Small intestine (tissue), 7 donors: ENCODE measurements at regions not wholly inside any gene's neighbourhood (a gene's known extent, or its start where the extent isn't known, plus 50 kb on each side); places are given as distances from the start of the nearest gene placed in this dataset.

Experiments used
- DNase-seq, 2 donors: peaks; one replicate each; pipeline versions ENCODE4 v3.0.0 to v3.0.0-alpha.2; 2013
- FAIRE-seq: peaks from 2 replicates; lab custom pipeline; 2012; peaks lifted over from hg19 to GRCh38; lab: Jason Lieb, UNC
- H3K27ac ChIP-seq, 3 donors: one replicate each; pipeline ENCODE4 v1.5.1; 2013; ENCODE audit warnings: low read length in 2 of 3, mild to moderate bottlenecking in 2 of 3, control low read depth in 1 of 3, inconsistent platforms in 1 of 3, low read depth in 1 of 3, moderate library complexity in 1 of 3
- H3K27me3 ChIP-seq, 3 donors: one replicate each; pipeline ENCODE4 v1.6.1; 2013; ENCODE audit warnings: low read length in 3 of 3, inconsistent platforms in 1 of 3; ENCODE audit not compliant: control insufficient read depth in 3 of 3, insufficient read depth in 3 of 3
- H3K36me3 ChIP-seq, 3 donors: one replicate each; pipeline ENCODE4 v1.6.1; 2013; ENCODE audit warnings: low read length in 3 of 3, inconsistent platforms in 1 of 3, low read depth in 1 of 3, mild to moderate bottlenecking in 1 of 3, moderate library complexity in 1 of 3; ENCODE audit not compliant: control insufficient read depth in 3 of 3, insufficient read depth in 2 of 3
- H3K4me1 ChIP-seq, 3 donors: one replicate each; pipeline ENCODE4 v1.6.1; 2013; ENCODE audit warnings: low read length in 2 of 3, inconsistent platforms in 1 of 3, low read depth in 1 of 3, mild to moderate bottlenecking in 1 of 3, moderate library complexity in 1 of 3; ENCODE audit not compliant: control insufficient read depth in 3 of 3, insufficient read depth in 2 of 3
- H3K4me3 ChIP-seq, 3 donors: one replicate each; pipeline ENCODE4 v1.5.1; 2013; ENCODE audit warnings: low read length in 3 of 3, control low read depth in 1 of 3, inconsistent platforms in 1 of 3, low read depth in 1 of 3, mild to moderate bottlenecking in 1 of 3, moderate library complexity in 1 of 3
- H3K9me3 ChIP-seq, 2 donors: one replicate each; pipeline ENCODE4 v1.6.1; 2013; ENCODE audit warnings: low read depth in 1 of 2, low read length in 1 of 2; ENCODE audit not compliant: control insufficient read depth in 2 of 2, insufficient read depth in 1 of 2
- WGBS, 3 donors: extraction: QIAGEN DNeasy Blood & Tissue Kit; methylation state at CpG; one replicate each; pipeline ENCODE4 v1.1.7; 2013; 5-methylcytosine and 5-hydroxymethylcytosine counted together
- donor health status: healthy with polysubstance abuse.
- donor health status: control.
- donor health status: control.
- donor health status: Bipolar disorder and iron deficiency.
- donor health status: healthy.

DNA sequence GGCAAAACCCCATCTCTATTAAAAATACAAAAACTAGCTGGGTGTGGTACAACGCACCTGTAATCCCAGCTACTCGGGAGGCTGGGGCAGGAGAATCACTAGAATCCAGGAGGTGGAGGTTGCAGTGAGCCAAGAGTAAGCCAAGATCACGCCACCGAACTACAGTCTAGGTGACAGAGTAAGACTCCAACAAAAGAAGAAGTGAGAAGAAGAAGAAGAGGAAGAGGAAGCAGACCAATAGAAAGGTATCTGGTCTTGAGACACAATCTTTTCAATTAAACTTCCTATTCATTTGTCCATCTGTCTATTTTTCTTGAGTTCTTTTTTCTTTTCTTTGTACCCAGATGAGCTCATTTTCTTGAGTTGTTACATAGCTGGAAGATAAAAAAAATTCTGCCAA is 55.7 kb upstream of the ACADM start:
- WGBS, 3 donors, result 65 to 90% (median 80%) methylated on average over 4 of the region's 4 CpGs
- no peak for DNase-seq
- no peak for FAIRE-seq

GRCh38 chr1:75671708-75672107 is 52.8 kb upstream of the ACADM start:
- 87 to 88% (median 87%) methylated on average over 4 of the region's 4 CpGs for WGBS, 3 donors
- Histone ChIP-seq H3K27me3 (no peaks in the 10 kb centered on the region), H3K4me1 (no peaks in the 10 kb centered on the region), H3K36me3 (no peaks in the 10 kb centered on the region), H3K27ac (no peak overlapping the region), H3K4me3 (no peak overlapping the region), H3K9me3 (no peaks in the 10 kb centered on the region)
- no peak for DNase-seq
- no peak for FAIRE-seq

More for the DNA sequence above, 55.7 kb upstream of the ACADM start:
- Histone ChIP-seq H3K27ac (no peak overlapping the region), H3K36me3 (no peaks in the 10 kb centered on the region), H3K27me3 (no peaks in the 10 kb centered on the region), H3K4me1 (no peaks in the 10 kb centered on the region), H3K4me3 (no peak overlapping the region), H3K9me3 (no peaks in the 10 kb centered on the region)

DNA sequence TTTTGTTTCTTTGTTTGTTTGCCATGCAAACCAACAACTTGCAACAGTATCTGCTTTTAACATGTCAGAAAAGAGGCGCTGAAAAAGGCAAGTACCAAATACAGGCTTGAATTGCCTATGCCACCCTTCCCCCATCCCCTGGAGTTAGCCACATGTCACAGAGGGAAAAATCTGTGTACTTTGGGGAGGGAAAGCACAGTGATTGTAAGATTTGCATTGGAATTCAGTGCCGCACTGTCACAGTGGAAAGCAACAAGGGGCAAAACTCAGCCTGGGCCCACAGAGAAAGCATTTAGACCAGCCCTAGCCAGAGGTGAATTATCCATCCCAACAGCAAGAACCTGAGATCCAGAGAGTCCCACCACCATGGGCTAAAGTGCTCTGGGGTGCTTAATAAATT is 52.4 kb upstream of the ACADM start:
- Histone ChIP-seq H3K27ac (no peak overlapping the region), H3K4me1 (no peaks in the 10 kb centered on the region), H3K36me3 (no peaks in the 10 kb centered on the region), H3K9me3 (no peaks in the 10 kb centered on the region), H3K4me3 (no peak overlapping the region), H3K27me3 (no peaks in the 10 kb centered on the region)
- DNase-seq (no peak), FAIRE-seq (no peak)
- 95 to 100% (median 98%) methylated on average over 2 of the region's 2 CpGs for WGBS, 3 donors

DNA sequence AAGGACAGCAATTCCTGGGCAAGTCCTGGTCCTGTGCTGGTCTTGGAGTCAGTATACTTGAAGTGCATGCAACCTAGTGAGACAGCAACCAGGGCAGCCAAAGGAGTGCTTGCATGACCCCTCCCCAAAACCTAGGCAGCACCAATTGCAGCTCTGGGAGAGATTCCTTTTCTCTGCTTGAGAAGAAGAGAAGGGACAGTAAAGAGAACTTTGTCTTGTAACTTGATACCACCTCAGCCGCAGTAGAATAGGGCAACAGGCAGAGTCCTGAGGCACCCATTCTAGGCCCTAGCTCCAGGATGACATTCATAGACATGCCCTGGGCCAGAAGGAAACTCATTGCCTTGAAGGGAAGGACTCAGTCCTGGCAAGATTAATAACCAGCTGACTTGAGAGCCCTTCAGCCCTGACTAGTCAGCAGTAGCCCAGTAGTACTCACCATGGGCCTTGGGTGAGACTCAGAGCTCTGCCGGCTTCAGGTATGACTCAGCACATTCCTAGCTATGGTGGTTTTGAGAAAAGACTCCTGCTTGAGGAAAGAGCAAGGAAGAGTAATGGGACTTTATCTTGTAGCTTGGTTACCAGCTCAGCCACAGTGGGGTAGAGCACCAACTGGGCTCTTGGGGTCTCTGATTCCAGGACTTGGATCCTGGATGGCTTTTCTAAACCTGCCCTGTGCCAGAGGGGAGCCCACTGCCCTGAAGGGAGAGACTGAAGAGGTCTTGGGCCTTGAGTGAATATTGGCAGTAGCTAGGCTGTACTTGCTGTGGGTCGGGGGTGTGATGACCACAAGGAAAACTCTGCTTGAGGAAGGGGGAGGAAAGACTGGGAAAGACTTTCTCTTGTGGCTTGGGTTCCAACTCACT is 51.7 kb upstream of the ACADM start:
- no peaks in the 10 kb centered on the region for H3K27me3 ChIP-seq
- FAIRE-seq, result no peak
- H3K4me3 ChIP-seq, result no peak overlapping the region
- no peaks in the 10 kb centered on the region for H3K36me3 ChIP-seq
- no peaks in the 10 kb centered on the region for H3K4me1 ChIP-seq
- peak in 1 of 2 donors; percentile 2 for DNase-seq
- no peaks in the 10 kb centered on the region for H3K9me3 ChIP-seq
- H3K27ac ChIP-seq, result no peak overlapping the region
- WGBS, 3 donors, result 72 to 78% (median 76%) methylated on average over 3 of the region's 3 CpGs

- Histone ChIP-seq H3K27me3 (no peaks in the 10 kb centered on the region), H3K27ac (no peak overlapping the region), H3K9me3 (no peaks in the 10 kb centered on the region), H3K36me3 (no peaks in the 10 kb centered on the region), H3K4me3 (no peak overlapping the region), H3K4me1 (no peaks in the 10 kb centered on the region)
- no peak for DNase-seq
- no peak for FAIRE-seq
- 71 to 92% (median 88%) methylated on average over 1 of the region's 1 CpG for WGBS, 3 donors
Observed at GRCh38 chr1:75673399-75673798, 51.1 kb upstream of the ACADM start.

DNA sequence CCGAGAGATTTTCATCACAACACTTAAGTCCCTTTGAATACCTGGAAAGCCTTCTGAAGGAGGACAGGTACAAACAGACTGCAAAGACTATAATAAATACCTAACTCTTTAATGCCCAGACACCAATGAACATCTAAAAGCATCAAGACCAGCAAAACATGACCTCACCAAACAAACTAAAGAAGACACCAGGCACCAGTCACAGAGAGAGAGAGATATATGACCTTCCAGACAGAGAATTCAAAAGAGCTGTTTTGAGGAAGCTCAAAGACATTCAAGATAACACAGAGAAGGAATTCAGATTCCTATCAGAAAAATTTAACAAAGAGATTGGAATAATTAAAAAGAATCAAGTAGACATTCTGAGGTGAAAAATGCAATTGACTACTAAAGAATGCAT is 50.6 kb upstream of the ACADM start:
- no peaks in the 10 kb centered on the region for H3K4me1 ChIP-seq
- no peak for FAIRE-seq
- H3K4me3 ChIP-seq, result no peak overlapping the region
- no peak overlapping the region for H3K27ac ChIP-seq
- H3K36me3 ChIP-seq, result no peaks in the 10 kb centered on the region
- 82 to 100% (median 89%) methylated on average over 1 of the region's 1 CpG for WGBS, 3 donors
- no peaks in the 10 kb centered on the region for H3K9me3 ChIP-seq
- H3K27me3 ChIP-seq, result no peaks in the 10 kb centered on the region
- no peak for DNase-seq
